ENCODE measurements at regions not wholly inside any gene's neighbourhood (a gene's known extent, or its start where the extent isn't known, plus 50 kb on each side); places are given as distances from the start of the nearest gene placed in this dataset.
"Not testable (repeated sequence)": the region's sequence is repeated elsewhere in the genome, so short reads cannot be mapped to it uniquely, and the experiment has no call there.

GRCh38 chrY:18078452-18078851, 52.9 kb downstream of the CDY2A start:
- intact Hi-C loops (cut with DNase I, micrococcal nuclease); ATAC-seq; H3K9me3 Mint-ChIP-seq (ENCODE audit: low read depth); DNase-seq; H3K27ac Mint-ChIP-seq; POLR2A ChIA-PET; H3K36me3 Mint-ChIP-seq (ENCODE audit: low read depth); H3K27me3 Mint-ChIP-seq; CTCF ChIA-PET; H3K4me1 Mint-ChIP-seq; H3K4me3 Mint-ChIP-seq: not testable (repeated sequence)

DNA sequence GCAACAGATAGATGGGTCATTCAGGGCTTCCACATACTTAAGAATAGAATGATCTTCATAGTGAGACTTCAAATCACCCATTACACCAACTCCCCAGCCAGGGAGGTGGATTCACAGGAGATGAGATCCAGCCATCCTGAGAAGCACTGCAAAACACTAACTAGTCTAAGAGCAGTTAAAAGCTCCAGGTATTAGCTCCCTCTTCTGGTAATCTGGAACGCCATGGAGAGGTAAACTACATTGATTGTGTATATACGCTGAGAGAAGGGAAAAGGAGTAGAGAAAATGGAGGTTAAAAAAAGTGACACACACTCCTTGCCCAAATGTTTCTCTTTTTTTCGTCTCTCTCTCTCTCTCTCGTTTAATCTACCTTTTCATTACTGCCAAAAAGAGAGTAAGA, 60.3 kb downstream of the CDY2A start:
- DNase-seq; H3K4me1 Mint-ChIP-seq; H3K36me3 Mint-ChIP-seq (ENCODE audit: low read depth); POLR2A ChIA-PET; CTCF ChIA-PET; intact Hi-C loops (cut with DNase I, micrococcal nuclease); H3K27me3 Mint-ChIP-seq; H3K4me3 Mint-ChIP-seq; H3K27ac Mint-ChIP-seq; H3K9me3 Mint-ChIP-seq (ENCODE audit: low read depth); ATAC-seq: not testable (repeated sequence)

- H3K4me3 Mint-ChIP-seq; intact Hi-C loops (cut with DNase I, micrococcal nuclease); CTCF ChIA-PET; H3K4me1 Mint-ChIP-seq; ATAC-seq; H3K27ac Mint-ChIP-seq; H3K36me3 Mint-ChIP-seq (ENCODE audit: low read depth); H3K9me3 Mint-ChIP-seq (ENCODE audit: low read depth); POLR2A ChIA-PET; H3K27me3 Mint-ChIP-seq; DNase-seq: not testable (repeated sequence)
These were observed 60.9 kb downstream of the CDY2A start for GRCh38 chrY:18086361-18086977.

GRCh38 chrY:18087943-18088655, 62.5 kb downstream of the CDY2A start:
- ATAC-seq; DNase-seq; H3K4me3 Mint-ChIP-seq; POLR2A ChIA-PET; H3K27me3 Mint-ChIP-seq; H3K9me3 Mint-ChIP-seq (ENCODE audit: low read depth); intact Hi-C loops (cut with DNase I, micrococcal nuclease); H3K4me1 Mint-ChIP-seq; H3K36me3 Mint-ChIP-seq (ENCODE audit: low read depth); H3K27ac Mint-ChIP-seq; CTCF ChIA-PET: not testable (repeated sequence)

- H3K27ac Mint-ChIP-seq; intact Hi-C loops (cut with DNase I, micrococcal nuclease); POLR2A ChIA-PET; H3K4me1 Mint-ChIP-seq; ATAC-seq; CTCF ChIA-PET; DNase-seq; H3K27me3 Mint-ChIP-seq; H3K4me3 Mint-ChIP-seq; H3K9me3 Mint-ChIP-seq (ENCODE audit: low read depth); H3K36me3 Mint-ChIP-seq (ENCODE audit: low read depth): not testable (repeated sequence)
These were observed 67.4 kb downstream of the CDY2A start for GRCh38 chrY:18092952-18093351.

DNA sequence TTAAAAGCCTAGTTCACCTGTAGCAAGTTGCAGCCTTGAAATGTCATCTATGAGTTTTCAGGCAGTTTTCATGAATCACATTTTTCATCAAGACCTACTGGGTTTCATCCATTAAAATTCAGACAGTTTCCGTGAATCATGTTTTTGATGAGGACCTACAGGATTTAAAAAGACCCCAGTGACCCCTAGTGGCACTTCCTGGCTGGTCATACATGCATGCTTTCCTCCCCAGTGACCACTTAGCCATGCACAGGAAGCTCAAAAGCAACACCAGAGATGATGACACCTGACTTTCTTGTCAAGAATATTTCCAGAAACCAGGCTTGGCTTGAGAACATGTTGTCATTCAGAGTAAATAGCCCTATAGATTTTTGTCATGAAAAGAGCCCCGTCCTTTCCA, 80.1 kb downstream of the CDY2A start:
- DNase-seq; H3K4me1 Mint-ChIP-seq; H3K27me3 Mint-ChIP-seq; POLR2A ChIA-PET; ATAC-seq; H3K4me3 Mint-ChIP-seq; H3K36me3 Mint-ChIP-seq (ENCODE audit: low read depth); H3K27ac Mint-ChIP-seq; H3K9me3 Mint-ChIP-seq (ENCODE audit: low read depth); intact Hi-C loops (cut with DNase I, micrococcal nuclease); CTCF ChIA-PET: not testable (repeated sequence)

- intact Hi-C loops (cut with DNase I, micrococcal nuclease); CTCF ChIA-PET; H3K4me3 Mint-ChIP-seq; POLR2A ChIA-PET; H3K4me1 Mint-ChIP-seq; H3K27ac Mint-ChIP-seq; DNase-seq; H3K9me3 Mint-ChIP-seq (ENCODE audit: low read depth); H3K36me3 Mint-ChIP-seq (ENCODE audit: low read depth); ATAC-seq; H3K27me3 Mint-ChIP-seq: not testable (repeated sequence)
These were observed 92.8 kb downstream of the CDY2A start for GRCh38 chrY:18118388-18118787.

- H3K27ac Mint-ChIP-seq; intact Hi-C loops (cut with DNase I, micrococcal nuclease); POLR2A ChIA-PET: not testable (repeated sequence)
These were observed 112.1 kb downstream of the CDY2A start for GRCh38 chrY:18137718-18138117.

DNA sequence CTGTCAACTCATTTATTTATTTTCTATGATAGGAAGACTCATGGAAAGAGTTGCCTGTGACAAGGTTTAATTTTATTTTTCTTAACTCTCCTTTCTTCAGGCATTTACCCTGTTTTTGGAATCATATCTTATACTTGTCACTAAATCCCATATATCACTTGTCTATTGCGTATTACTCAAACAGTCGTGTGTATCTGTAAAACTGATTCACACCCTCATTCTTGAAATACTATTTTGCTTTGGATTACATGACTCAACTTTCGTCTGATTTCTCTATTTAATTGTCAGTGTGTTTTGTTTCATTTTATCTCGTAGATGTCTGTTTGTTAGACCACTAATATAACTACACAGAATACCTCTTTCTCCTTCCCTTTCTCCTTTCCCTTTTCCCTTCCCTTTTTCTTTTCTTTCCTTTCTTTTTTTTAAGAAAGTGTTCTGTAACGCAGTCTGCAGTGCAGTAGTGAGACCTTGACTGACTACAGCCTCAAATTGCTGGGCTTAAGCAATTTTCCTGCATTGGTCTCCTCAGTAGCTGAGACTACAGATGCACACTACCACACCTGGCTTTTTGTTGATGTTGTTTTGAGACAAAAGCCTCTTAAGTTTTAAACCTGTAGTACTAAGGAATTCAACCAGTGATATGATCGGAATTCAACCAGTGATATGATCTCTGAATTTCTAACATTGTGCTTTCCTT, 113.9 kb downstream of the CDY2A start:
- H3K4me1 Mint-ChIP-seq; H3K36me3 Mint-ChIP-seq (ENCODE audit: low read depth); H3K4me3 Mint-ChIP-seq; CTCF ChIA-PET; POLR2A ChIA-PET; H3K27me3 Mint-ChIP-seq; ATAC-seq; H3K9me3 Mint-ChIP-seq (ENCODE audit: low read depth); H3K27ac Mint-ChIP-seq; DNase-seq; intact Hi-C loops (cut with DNase I, micrococcal nuclease): not testable (repeated sequence)

More at GRCh38 chrY:18137718-18138117, 112.1 kb downstream of the CDY2A start:
- DNase-seq; H3K27me3 Mint-ChIP-seq; H3K36me3 Mint-ChIP-seq (ENCODE audit: low read depth); ATAC-seq; H3K4me3 Mint-ChIP-seq; H3K9me3 Mint-ChIP-seq (ENCODE audit: low read depth); CTCF ChIA-PET; H3K4me1 Mint-ChIP-seq: not testable (repeated sequence)

DNA sequence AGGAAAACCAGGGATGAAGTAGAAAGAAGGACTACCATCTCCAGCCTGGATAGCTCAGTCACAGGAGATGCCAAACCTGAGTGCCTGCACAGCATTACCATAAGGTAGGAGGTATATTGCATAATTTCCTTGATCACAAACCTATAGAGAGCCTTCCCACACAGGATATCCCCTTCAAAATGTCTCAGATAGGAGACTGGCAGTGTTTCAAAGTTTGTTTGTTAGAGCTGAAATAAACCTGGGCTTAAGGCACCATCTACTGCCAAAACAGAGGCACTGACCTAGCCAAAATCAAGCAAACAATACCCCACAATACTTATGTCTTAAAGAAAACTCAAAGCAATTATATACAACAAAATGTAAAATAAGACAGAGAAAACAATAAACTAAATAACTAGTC, 120.8 kb downstream of the CDY2A start:
- H3K9me3 Mint-ChIP-seq (ENCODE audit: low read depth); H3K4me3 Mint-ChIP-seq; POLR2A ChIA-PET; H3K4me1 Mint-ChIP-seq; CTCF ChIA-PET; DNase-seq; intact Hi-C loops (cut with DNase I, micrococcal nuclease); H3K27ac Mint-ChIP-seq; H3K27me3 Mint-ChIP-seq; ATAC-seq; H3K36me3 Mint-ChIP-seq (ENCODE audit: low read depth): not testable (repeated sequence)

DNA sequence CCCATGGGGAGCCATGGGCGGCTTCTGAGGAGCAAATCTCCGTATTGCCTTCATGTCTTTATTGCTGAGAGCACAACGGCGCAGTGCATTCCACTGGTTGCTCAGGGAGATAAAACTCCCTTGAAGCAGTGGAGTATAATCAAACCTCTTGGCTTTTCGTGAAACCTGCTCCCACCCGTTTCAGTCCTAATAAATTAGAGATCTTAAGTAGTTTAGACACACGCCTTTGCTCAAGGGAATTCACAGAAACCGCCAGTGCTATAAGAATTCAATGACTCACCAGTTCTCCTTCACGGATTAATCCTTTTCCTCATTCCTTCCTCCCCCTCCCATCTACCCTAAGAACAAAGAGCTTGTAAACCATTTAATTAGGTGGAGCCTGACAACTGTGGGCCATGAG, 127.0 kb downstream of the CDY2A start:
- H3K36me3 Mint-ChIP-seq (ENCODE audit: low read depth); H3K4me1 Mint-ChIP-seq; ATAC-seq; CTCF ChIA-PET; H3K9me3 Mint-ChIP-seq (ENCODE audit: low read depth); H3K4me3 Mint-ChIP-seq; DNase-seq; H3K27me3 Mint-ChIP-seq; intact Hi-C loops (cut with DNase I, micrococcal nuclease); POLR2A ChIA-PET; H3K27ac Mint-ChIP-seq: not testable (repeated sequence)

- DNase-seq; H3K4me3 Mint-ChIP-seq; H3K36me3 Mint-ChIP-seq (ENCODE audit: low read depth); ATAC-seq; H3K27me3 Mint-ChIP-seq; H3K4me1 Mint-ChIP-seq; POLR2A ChIA-PET; intact Hi-C loops (cut with DNase I, micrococcal nuclease); H3K27ac Mint-ChIP-seq; CTCF ChIA-PET; H3K9me3 Mint-ChIP-seq (ENCODE audit: low read depth): not testable (repeated sequence)
These were observed 140.2 kb downstream of the CDY2A start for GRCh38 chrY:18165738-18166137.
